GM04504 (cell line): ENCODE measurements at regions not wholly inside any gene's neighbourhood (a gene's known extent, or its start where the extent isn't known, plus 50 kb on each side); places are given as distances from the start of the nearest gene placed in this dataset.
"Not testable (repeated sequence)": the region's sequence is repeated elsewhere in the genome, so short reads cannot be mapped to it uniquely, and the experiment has no call there.

ENCODE experiments used
- DNase-seq: peaks from one replicate; pipeline ENCODE4 v3.0.0-alpha.2; 2012; ENCODE audit warnings: low read depth

DNA sequence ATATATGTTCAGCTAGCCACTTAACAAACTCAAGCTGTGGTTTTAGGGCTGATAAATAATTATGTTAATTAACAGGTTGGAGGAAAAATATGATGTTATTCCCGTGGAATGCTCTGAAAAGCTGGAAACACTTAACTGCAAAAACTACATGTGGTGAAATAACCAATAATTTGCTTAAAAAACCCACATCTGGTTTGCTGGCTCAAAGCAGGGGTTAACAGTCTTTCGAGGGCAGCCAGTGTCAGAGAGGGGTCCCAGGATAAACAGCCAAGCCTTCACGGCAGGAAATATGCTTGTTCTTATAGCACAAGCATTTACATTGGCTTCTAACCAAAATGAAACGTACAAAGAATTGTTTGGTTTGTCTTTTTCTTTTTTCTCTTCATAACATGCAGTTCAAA is 254.0 kb upstream of the GAS1 start:
- peak; percentile 50 for DNase-seq

DNA sequence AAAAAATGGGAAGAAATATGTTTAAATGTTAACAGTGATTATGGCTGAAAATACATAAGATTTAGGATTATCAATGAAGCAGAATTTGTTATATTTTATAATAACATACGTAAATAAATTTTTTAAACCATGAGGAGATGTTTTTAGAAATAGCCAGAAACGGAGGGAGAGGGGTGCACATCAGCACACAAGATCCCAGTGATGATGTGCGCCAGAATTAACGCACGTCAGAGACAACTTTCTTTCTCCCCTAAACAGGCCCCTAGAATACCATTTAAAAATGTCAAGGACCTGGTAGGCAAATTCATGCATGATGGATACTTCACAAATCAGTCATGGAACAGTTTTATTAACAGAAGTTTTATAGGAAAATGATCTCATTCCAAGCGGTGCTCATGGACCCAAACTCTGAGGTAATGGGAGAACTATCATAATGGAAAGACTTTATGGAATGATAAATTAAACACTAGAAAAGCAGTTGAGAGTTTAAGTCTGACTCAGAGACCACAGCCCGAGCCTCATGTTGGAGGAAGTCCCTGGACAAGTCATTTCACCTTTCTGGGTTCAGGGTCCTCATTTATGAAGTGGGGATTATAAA is 258.9 kb upstream of the GAS1 start:
- DNase-seq: peak; percentile 57

DNA sequence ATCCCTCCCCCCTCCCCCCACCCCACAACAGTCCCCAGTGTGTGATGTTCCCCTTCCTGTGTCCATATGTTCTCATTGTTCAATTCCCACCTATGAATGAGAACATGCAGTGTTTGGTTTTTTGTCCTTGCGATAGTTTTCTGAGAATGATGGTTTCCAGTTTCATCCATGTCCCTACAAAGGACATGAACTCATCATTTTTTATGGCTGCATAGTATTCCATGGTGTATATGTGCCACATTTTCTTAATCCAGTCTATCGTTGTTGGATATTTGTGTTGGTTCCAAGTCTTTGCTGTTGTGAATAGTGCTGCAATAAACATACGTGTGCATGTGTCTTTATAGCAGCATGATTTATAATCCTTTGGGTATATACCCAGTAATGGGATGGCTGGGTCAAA is 263.4 kb upstream of the GAS1 start:
- DNase-seq: not testable (repeated sequence)

GRCh38 chr9:87211669-87212068 is 264.4 kb upstream of the GAS1 start:
- DNase-seq: no peak

GRCh38 chr9:87212605-87213021 is 265.3 kb upstream of the GAS1 start:
- no peak for DNase-seq

GRCh38 chr9:87213948-87214347 is 266.6 kb upstream of the GAS1 start:
- no peak for DNase-seq

- no peak for DNase-seq
These were observed 267.7 kb upstream of the GAS1 start for GRCh38 chr9:87214991-87215390.

DNA sequence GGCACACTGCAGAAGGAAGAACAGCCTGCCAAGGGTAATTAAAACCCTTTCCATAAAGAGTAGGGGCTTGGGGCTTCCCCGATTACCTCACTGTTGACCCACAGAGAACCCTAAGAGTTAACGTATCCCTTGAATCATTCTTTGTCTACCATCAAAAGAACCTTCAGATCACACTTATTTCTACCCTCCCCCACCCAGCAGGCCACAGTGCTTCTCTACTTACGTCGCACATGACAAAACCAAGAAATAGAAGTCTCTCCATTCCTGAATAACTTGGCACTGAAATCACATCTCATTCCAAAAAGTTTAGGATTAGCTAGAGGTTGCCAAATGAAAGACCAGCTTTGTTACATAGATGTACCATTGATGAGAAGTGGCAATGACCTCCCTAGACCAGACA is 268.7 kb upstream of the GAS1 start:
- DNase-seq: no peak

DNA sequence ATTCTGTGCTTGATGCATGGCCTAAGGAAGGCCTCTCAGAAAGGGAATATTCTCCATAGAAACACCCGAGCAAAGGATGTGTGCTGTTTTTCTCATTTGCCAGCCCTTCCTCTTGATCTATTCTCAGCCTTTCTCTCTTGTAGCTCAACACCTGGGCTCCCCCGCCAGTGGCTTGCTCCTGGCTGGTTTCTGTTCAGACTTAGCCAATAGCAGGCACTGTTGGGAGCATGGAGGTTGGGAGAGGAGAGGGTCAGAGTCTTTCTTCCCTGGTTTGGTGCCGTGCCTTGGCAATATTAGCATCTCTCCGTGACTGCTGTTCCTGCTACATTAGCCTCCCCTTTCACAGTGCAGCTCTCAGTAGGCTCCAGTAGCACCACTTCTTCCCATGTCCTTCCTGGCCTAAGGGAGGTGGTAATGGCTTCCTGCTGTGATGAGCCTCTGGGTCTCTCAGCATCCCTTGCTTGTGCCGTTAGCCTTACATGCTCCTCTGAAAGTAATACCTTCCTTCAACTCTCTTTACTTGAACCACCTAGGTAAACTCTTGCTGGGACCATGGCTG is 269.7 kb upstream of the GAS1 start:
- no peak for DNase-seq

GRCh38 chr9:87223392-87224246 is 274.0 kb upstream of the DAPK1 start:
- DNase-seq: peak; percentile 33

DNA sequence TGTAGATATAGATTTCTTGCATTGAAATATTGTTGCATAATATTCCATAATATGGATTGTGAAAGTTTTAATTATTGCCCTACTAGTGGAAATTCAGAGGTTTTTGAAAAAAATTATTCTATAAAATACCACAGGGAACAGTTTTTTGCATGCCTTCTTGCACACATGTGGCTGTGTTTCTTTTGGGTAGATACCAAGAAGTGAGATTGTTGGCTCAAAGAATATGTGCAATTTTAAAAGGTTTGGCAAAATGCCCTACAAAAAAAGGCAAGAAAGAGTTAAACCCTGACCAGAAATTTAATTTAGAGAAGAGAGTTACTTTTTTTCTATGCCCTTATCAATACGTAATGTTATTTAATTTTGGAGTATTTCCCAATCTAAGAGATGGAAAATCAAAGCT is 270.8 kb upstream of the DAPK1 start:
- no peak for DNase-seq

DNA sequence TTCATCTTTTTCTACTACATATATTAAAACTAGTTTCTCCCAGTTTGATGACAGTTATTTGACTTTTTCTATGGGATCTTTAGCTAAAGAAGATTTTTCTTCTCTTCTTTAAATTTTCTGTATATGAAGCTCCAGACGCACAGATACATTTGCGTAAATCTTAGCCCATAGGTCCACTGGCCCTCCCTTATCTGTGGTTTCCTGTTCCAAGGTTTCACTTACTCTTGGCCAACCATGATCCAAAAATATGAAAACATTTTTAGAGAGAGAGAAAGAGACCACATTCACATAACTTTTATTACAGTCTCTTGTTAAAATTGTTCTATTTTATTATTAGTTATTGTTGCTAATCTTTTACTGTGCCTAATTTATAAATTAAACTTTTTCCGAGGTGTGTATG is 270.2 kb upstream of the DAPK1 start:
- no peak for DNase-seq

GRCh38 chr9:87229108-87229507 is 268.6 kb upstream of the DAPK1 start:
- DNase-seq: no peak

- DNase-seq: no peak
These were observed 264.2 kb upstream of the DAPK1 start for GRCh38 chr9:87233431-87233830.

GRCh38 chr9:87233899-87234455 is 263.7 kb upstream of the DAPK1 start:
- no peak for DNase-seq

- DNase-seq: no peak
These were observed 262.8 kb upstream of the DAPK1 start for GRCh38 chr9:87234854-87235253.

DNA sequence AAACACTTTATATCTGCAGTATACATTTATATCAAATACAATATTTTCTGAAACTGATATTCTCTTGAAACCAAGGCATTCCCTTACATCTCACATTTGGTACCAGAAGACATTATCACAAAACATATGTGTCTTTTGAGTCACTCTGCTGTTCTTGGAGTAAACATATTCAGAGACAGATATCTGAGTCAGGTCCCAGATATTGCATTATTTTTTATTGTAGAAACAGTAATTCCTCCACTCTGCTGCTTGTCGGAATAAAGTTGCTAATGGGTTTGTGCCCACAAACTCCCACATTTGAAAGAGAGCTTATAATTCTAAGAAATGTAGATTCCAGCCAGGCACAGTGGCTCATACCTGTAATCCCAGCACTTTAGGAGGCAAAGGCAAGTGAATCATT is 261.1 kb upstream of the DAPK1 start:
- no peak for DNase-seq

- DNase-seq: no peak
These were observed 260.3 kb upstream of the DAPK1 start for GRCh38 chr9:87237336-87237735.

DNA sequence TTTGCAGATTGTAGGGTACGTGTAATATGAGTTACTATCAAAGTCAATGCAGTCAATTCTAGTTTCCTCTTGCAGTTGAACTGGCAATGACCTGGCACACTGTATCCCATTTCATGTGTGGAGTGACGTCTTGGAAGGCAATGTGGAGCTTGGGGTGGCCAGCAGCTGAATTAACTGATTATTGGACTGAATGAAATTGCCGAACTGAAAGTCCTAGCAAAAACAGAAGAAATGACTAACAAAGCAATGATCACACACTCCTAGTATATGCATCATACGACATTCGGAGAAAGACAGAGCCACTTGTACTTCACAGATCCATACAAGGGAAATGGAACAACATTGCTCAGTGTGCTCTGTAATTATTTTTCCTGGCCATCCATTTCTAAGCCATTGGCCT is 259.1 kb upstream of the DAPK1 start:
- DNase-seq: no peak

- DNase-seq: no peak
These were observed 258.4 kb upstream of the DAPK1 start for GRCh38 chr9:87239312-87239711.

DNA sequence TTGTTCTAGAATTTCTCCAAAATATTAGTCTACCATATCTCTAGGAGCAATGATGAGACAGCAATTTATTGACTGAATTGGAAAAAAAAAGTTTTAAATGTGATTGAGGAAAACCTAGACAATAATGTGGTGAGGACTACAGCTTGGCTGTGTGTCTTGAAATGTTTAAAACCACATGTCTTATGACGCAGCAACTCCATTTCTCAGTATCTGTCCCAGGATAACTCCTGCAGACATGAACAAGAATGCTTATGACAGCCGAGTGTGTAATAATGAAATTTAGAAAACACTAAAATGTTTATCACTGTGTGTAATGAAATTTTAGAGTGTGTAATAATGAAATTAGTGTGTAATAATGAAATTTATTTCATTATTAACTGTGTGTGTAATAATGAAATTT is 254.1 kb upstream of the DAPK1 start:
- no peak for DNase-seq

GRCh38 chr9:87245271-87245670 is 252.4 kb upstream of the DAPK1 start:
- DNase-seq: no peak

- DNase-seq: no peak
These were observed 250.6 kb upstream of the DAPK1 start for GRCh38 chr9:87247097-87247496.
